Lower leg skin (tissue), 3 donors: ENCODE measurements at regions not wholly inside any gene's neighbourhood (a gene's known extent, or its start where the extent isn't known, plus 50 kb on each side); places are given as distances from the start of the nearest gene placed in this dataset.

Source experiments
- CTCF ChIP-seq, 3 donors: fragments of 450-650 bp; IDR thresholded peaks; one replicate each; pipeline ENCODE4 v1.5.1; 2016; ENCODE audit warnings: antibody characterized with exemption in 3 of 3, mild to moderate bottlenecking in 3 of 3, moderate library complexity in 2 of 3
- POLR2A ChIP-seq, 2 donors: fragments of 450-650 bp; IDR thresholded peaks; one replicate each; pipeline ENCODE4 v1.6.1; 2016 to 2017; ENCODE audit warnings: antibody characterized with exemption in 2 of 2, mild to moderate bottlenecking in 1 of 2, moderate library complexity in 1 of 2

- TF ChIP-seq POLR2A (IDR thresholded peaks at IDR 0.05) (no peak), CTCF (IDR thresholded peaks at IDR 0.05) (no peak)
These were observed 120.9 kb downstream of the SLC16A9 start for GRCh38 chr10:59588791-59589190.
